Kidney epithelial cell (primary cell): ENCODE measurements at regions not wholly inside any gene's neighbourhood (a gene's known extent, or its start where the extent isn't known, plus 50 kb on each side); places are given as distances from the start of the nearest gene placed in this dataset.
A peak's percentile ranks its signal among the peaks of the same experiment; 100 is the strongest.

Source experiments
- DNase-seq: peaks from one replicate; pipeline ENCODE4 v3.0.0-alpha.2; 2010; ENCODE audit warnings: low read depth
- H3K27me3 ChIP-seq: 2 replicates; pipeline ENCODE4 v1.6.0; 2011; ENCODE audit warnings: low read length; ENCODE audit not compliant: control insufficient read depth, insufficient read depth
- H3K36me3 ChIP-seq: 2 replicates; pipeline ENCODE4 v1.5.1; 2011; ENCODE audit warnings: low read length; ENCODE audit not compliant: control insufficient read depth, insufficient read depth
- H3K4me3 ChIP-seq: 2 replicates; pipeline ENCODE4 v1.5.1; 2011; ENCODE audit warnings: low read depth, mild to moderate bottlenecking, control low read depth, low read length
- TF ChIP-seq, protein P1 (sequence below): IDR thresholded peaks from 2 replicates; pipeline ENCODE4 v1.5.1; 2011; ENCODE audit warnings: mild to moderate bottlenecking, moderate library complexity, low read length, control low read depth, inconsistent platforms; ENCODE audit not compliant: insufficient read depth, poor library complexity, severe bottlenecking

DNA sequence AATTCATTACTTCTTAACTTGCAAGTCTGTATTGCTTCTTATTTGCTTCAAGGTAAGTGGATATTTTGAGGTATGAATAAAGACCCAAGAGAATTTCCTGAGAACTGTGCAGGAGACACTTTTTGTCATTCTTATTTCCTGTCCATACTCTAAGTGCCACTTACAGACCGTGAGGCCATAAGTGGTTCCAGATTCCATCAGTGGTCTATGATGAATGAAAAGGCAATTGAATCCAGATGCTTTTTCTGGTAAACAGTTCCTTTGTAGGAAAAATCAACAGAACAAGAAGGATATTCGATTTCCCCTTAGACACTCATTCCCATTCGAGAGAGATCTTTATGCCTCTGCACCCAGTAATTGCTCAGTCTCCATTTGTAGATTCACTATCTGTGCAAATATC, 58.3 kb upstream of the PDE10A start:
- H3K27me3 ChIP-seq = no peaks in the 10 kb centered on the region
- H3K4me3 ChIP-seq = no peak overlapping the region
- TF ChIP-seq, protein P1, sequence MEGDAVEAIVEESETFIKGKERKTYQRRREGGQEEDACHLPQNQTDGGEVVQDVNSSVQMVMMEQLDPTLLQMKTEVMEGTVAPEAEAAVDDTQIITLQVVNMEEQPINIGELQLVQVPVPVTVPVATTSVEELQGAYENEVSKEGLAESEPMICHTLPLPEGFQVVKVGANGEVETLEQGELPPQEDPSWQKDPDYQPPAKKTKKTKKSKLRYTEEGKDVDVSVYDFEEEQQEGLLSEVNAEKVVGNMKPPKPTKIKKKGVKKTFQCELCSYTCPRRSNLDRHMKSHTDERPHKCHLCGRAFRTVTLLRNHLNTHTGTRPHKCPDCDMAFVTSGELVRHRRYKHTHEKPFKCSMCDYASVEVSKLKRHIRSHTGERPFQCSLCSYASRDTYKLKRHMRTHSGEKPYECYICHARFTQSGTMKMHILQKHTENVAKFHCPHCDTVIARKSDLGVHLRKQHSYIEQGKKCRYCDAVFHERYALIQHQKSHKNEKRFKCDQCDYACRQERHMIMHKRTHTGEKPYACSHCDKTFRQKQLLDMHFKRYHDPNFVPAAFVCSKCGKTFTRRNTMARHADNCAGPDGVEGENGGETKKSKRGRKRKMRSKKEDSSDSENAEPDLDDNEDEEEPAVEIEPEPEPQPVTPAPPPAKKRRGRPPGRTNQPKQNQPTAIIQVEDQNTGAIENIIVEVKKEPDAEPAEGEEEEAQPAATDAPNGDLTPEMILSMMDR = no peak
- DNase-seq = no peak
- H3K36me3 ChIP-seq = no peaks in the 10 kb centered on the region

DNA sequence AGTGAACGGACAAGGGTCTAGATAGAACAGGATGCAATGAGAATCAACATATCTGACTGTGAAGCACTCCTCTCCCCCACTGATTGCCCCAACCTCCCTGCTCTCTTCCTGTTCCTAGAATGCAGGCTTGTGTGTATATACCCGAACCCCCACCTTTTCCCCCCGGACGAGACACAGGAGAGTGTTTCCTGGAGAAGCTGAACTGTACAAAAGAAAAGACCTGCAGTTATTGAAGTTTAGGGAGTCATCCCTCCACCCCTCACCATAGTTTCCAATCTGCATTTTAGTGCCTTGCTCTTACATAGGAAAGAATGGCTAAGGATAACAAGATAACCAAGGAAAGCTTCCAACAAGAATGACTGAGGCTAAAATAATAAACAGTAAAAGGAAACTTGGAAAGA, 55.5 kb upstream of the PDE10A start:
- no peak for DNase-seq
- Histone ChIP-seq H3K27me3 (no peaks in the 10 kb centered on the region), H3K36me3 (no peaks in the 10 kb centered on the region), H3K4me3 (no peak overlapping the region)
- TF ChIP-seq, protein P1 = no peak

DNA sequence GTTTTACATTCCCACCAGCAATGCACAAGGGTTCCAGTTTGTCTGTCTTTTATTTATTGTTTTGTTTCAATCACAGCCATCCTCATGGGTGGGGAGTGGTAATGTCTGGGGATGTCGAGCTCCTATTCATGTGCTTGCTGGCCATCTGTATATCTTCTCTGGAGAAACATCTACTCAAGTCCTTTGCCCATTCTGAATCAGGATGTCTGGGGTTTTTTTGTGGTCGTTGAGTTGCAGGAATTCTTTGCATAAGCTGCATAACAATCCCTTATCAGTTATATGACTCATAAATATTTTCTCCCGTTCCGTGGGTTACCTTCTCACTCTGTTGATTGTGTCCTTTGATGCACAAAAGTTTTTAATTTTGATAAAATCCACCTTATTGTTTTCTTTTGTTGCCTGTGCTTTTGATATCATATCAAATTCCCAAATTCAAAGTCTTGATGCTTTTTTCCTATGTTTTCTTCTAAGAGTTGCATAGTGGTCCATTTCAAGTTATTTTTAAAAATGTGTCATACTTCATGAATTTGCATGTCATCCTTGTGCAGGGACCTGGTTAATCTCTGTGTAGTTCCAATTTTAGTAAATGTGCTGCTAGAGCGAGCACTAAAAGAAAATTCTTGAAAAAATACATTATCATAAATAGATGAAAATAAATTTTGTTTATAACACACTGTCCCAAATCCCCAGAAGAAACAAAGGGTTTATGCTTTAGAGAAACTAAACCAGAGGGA, 54.9 kb upstream of the PDE10A start:
- no peak overlapping the region for H3K4me3 ChIP-seq
- DNase-seq = peak; percentile 50
- H3K27me3 ChIP-seq = no peaks in the 10 kb centered on the region
- H3K36me3 ChIP-seq = no peaks in the 10 kb centered on the region
- TF ChIP-seq, protein P1 = no peak

DNA sequence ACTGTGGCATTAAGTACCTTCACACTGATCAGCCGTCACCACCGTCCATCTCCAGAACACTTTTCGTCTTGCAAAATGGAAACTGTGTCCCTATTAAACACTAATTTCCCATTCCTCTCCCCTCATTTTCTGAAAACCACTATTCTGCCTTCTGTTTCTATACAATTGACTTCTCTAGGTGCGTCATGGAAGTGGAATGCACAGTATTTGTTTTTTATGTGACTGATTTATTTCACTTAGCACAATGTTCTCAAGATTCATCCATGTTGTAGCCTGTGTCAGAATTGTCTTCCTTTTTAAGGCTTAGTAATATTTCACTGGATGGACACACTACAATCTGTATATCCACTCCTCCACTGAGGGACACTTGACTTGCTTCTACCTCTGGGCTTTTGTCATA, 53.8 kb upstream of the PDE10A start:
- Histone ChIP-seq H3K27me3 (no peaks in the 10 kb centered on the region), H3K36me3 (no peaks in the 10 kb centered on the region), H3K4me3 (no peak overlapping the region)
- TF ChIP-seq, protein P1 = no peak
- DNase-seq = no peak

DNA sequence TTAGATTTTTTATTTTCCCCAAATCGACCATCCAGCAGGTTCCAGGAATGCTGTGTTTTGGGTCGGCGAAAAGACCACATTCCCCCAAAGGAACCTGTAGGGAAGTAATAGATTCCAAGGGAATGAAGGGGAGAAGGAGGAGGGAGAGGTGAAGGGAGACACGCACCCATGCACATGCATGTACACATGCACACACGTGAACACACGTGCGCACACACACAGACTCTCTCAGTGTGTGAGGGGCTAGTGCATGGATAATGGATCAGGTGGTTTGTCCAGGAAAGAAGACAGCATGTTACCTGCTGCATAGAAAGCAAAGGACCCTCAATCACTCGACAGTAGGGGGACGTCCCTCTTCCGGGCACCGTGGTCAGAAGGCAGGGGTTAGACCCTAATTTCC, 52.4 kb upstream of the PDE10A start:
- Histone ChIP-seq H3K36me3 (no peaks in the 10 kb centered on the region), H3K27me3 (no peaks in the 10 kb centered on the region), H3K4me3 (no peak overlapping the region)
- no peak for DNase-seq
- TF ChIP-seq, protein P1 = no peak

DNA sequence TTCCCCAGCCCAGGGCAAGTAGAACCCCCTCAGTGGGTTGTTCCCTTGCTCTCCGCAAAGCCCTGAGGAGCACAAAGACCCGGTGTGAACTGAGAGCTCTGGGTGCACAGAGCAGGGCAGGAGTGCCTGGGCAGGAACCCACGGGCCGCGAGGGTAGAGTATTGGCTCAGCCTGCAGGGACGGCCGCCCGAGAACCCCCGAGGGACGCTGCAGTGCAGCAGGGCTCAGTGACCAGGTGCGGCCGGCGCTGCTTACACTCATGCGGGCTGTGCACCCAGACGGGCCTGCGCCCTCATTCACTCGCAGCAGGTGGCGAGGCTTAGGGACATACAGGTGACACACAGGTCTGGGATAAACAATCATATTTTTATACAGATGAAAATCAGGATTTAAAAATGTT, 51.9 kb upstream of the PDE10A start:
- Histone ChIP-seq H3K36me3 (no peaks in the 10 kb centered on the region), H3K4me3 (no peak overlapping the region), H3K27me3 (no peaks in the 10 kb centered on the region)
- no peak for DNase-seq
- TF ChIP-seq, protein P1 = no peak
